Neural cell (in vitro differentiated cells): ENCODE measurements at regions not wholly inside any gene's neighbourhood (a gene's known extent, or its start where the extent isn't known, plus 50 kb on each side); places are given as distances from the start of the nearest gene placed in this dataset.

Experiments
- H2AFZ ChIP-seq: fragments of 200-600, 300-800 bp; sonication (generic), shearing (Covaris generic); 2 replicates; pipeline ENCODE4 v1.6.0; 2014; ENCODE audit warnings: low read depth, mild to moderate bottlenecking, antibody characterized with exemption, low read length, moderate library complexity
- H3F3A ChIP-seq: fragments of 200-600 bp; shearing (Covaris generic); 2 replicates; pipeline ENCODE4 v1.6.1; 2016; ENCODE audit warnings: mild to moderate bottlenecking, moderate library complexity, mixed read lengths, antibody characterized with exemption, low read length; ENCODE audit not compliant: insufficient read depth, poor library complexity, severe bottlenecking
- H3K27ac ChIP-seq: fragments of 200-600, 300-800 bp; sonication (generic), shearing (Covaris generic); 2 replicates; pipeline ENCODE4 v1.5.1; 2014; ENCODE audit warnings: mild to moderate bottlenecking, low read length, moderate library complexity
- H3K27me3 ChIP-seq: fragments of 300-800, 200-600 bp; sonication (generic), shearing (Covaris generic); 2 replicates; pipeline ENCODE4 v1.6.0; 2014; ENCODE audit warnings: mild to moderate bottlenecking, low read depth, low read length, moderate library complexity; ENCODE audit not compliant: insufficient read depth
- H3K36me3 ChIP-seq: fragments of 300-800, 200-600 bp; sonication (generic), shearing (Covaris generic); 2 replicates; pipeline ENCODE4 v1.5.1; 2014; ENCODE audit warnings: mild to moderate bottlenecking, antibody characterized with exemption, low read length, moderate library complexity; ENCODE audit not compliant: insufficient read depth
- H3K4me2 ChIP-seq: fragments of 300-800, 200-600 bp; sonication (generic), shearing (Covaris generic); 2 replicates; pipeline ENCODE4 v1.6.0; 2014; ENCODE audit warnings: mild to moderate bottlenecking, low read length
- H3K4me3 ChIP-seq: fragments of 300-800, 200-600 bp; sonication (generic), shearing (Covaris generic); 2 replicates; pipeline ENCODE4 v1.5.1; 2014; ENCODE audit warnings: mild to moderate bottlenecking, low read length, moderate library complexity
- H3K79me2 ChIP-seq: fragments of 200-600 bp; shearing (Covaris generic); replicated peaks from 2 replicates; pipeline ENCODE4 v1.6.0; 2014; ENCODE audit warnings: mild to moderate bottlenecking, low read length, moderate library complexity; ENCODE audit not compliant: insufficient read depth
- H3K9ac ChIP-seq: fragments of 300-800, 200-600 bp; sonication (generic), shearing (Covaris generic); 2 replicates; pipeline ENCODE4 v1.6.1; 2016; ENCODE audit warnings: mild to moderate bottlenecking, low read length, mixed read lengths
- H3K9me2 ChIP-seq: fragments of 200-600 bp; shearing (Covaris generic); 2 replicates; pipeline ENCODE4 v1.6.1; 2016; ENCODE audit warnings: mild to moderate bottlenecking, low read length, mixed read lengths; ENCODE audit not compliant: insufficient read depth
- H3K9me3 ChIP-seq: fragments of 200-600, 300-800 bp; sonication (generic), shearing (Covaris generic); 2 replicates; pipeline ENCODE4 v1.6.1; 2016; ENCODE audit warnings: mild to moderate bottlenecking, mixed run types, low read length, moderate library complexity, mixed read lengths
- H4K20me1 ChIP-seq: fragments of 200-600 bp; shearing (Covaris generic); 2 replicates; pipeline ENCODE4 v1.6.1; 2016; ENCODE audit warnings: mild to moderate bottlenecking, mixed run types; ENCODE audit not compliant: insufficient read depth
- CTCF ChIP-seq: fragments of 450-650 bp; IDR thresholded peaks from 2 replicates; pipeline ENCODE4 v1.5.1; 2014; ENCODE audit warnings: antibody characterized with exemption, mild to moderate bottlenecking, moderate library complexity; ENCODE audit not compliant: poor library complexity, severe bottlenecking
- EP300 ChIP-seq: fragments of 450-650 bp; conservative IDR thresholded peaks from 2 replicates; pipeline ENCODE4 v1.6.1; 2014; ENCODE audit warnings: antibody characterized with exemption, mild to moderate bottlenecking, moderate library complexity; ENCODE audit not compliant: poor library complexity, severe bottlenecking
- EZH2 ChIP-seq: fragments of 200-600, 300-800 bp; shearing (Covaris generic), sonication (generic); IDR thresholded peaks from 2 replicates; pipeline ENCODE4 v1.6.1; 2014; ENCODE audit warnings: antibody characterized with exemption, low read length, borderline replicate concordance, mild to moderate bottlenecking; ENCODE audit not compliant: insufficient read depth, poor library complexity, severe bottlenecking
- MXI1 ChIP-seq: fragments of 450-650 bp; conservative IDR thresholded peaks from 2 replicates; pipeline ENCODE4 v1.6.1; 2014; ENCODE audit warnings: antibody characterized with exemption, mild to moderate bottlenecking; ENCODE audit not compliant: poor library complexity, severe bottlenecking
- POLR2AphosphoS5 ChIP-seq: IDR thresholded peaks from 2 replicates; pipeline ENCODE4 v1.6.1; 2012
- RAD21 ChIP-seq: fragments of 450-650 bp; conservative IDR thresholded peaks from 2 replicates; pipeline ENCODE4 v1.6.1; 2014; ENCODE audit warnings: antibody characterized with exemption, mild to moderate bottlenecking, moderate library complexity
- REST ChIP-seq: IDR thresholded peaks from 2 replicates; pipeline ENCODE4 v1.6.1; 2012; ENCODE audit warnings: borderline replicate concordance
- SMC3 ChIP-seq: fragments of 450-650 bp; conservative IDR thresholded peaks from 2 replicates; pipeline ENCODE4 v1.6.1; 2014; ENCODE audit warnings: antibody characterized with exemption, mild to moderate bottlenecking, moderate library complexity; ENCODE audit not compliant: poor library complexity
- TAF1 ChIP-seq: IDR thresholded peaks from 2 replicates; pipeline ENCODE4 v1.6.1; 2012; ENCODE audit warnings: low read depth

- Histone ChIP-seq H4K20me1 (no peaks in the 10 kb centered on the region), H3K9me3 (no peaks in the 10 kb centered on the region), H3K27me3 (no peaks in the 10 kb centered on the region), H3K9me2 (no peaks in the 10 kb centered on the region), H2AFZ (no peak overlapping the region), H3F3A (no peaks in the 10 kb centered on the region), H3K4me2 (no peak overlapping the region), H3K36me3 (no peaks in the 10 kb centered on the region), H3K4me3 (no peak overlapping the region), H3K9ac (no peak overlapping the region), H3K79me2 (no peaks in the 10 kb centered on the region), H3K27ac (no peak overlapping the region)
- no peak for TF ChIP-seq POLR2AphosphoS5
- TF ChIP-seq REST: no peak
- TF ChIP-seq MXI1: no peak
- TF ChIP-seq TAF1: no peak
- no peak for TF ChIP-seq EZH2
- TF ChIP-seq CTCF: no peak
- TF ChIP-seq EP300: no peak
- no peak for TF ChIP-seq RAD21
These were observed 61.8 kb upstream of the DNAH14 start for GRCh38 chr1:224867715-224868114.

- Histone ChIP-seq H3K9ac (no peak overlapping the region), H3K4me3 (no peak overlapping the region), H2AFZ (no peak overlapping the region), H3F3A (no peaks in the 10 kb centered on the region), H3K36me3 (no peaks in the 10 kb centered on the region), H3K4me2 (no peak overlapping the region), H3K9me3 (no peaks in the 10 kb centered on the region), H3K9me2 (no peaks in the 10 kb centered on the region), H3K79me2 (no peaks in the 10 kb centered on the region), H4K20me1 (no peaks in the 10 kb centered on the region), H3K27me3 (no peaks in the 10 kb centered on the region), H3K27ac (no peak overlapping the region)
- TF ChIP-seq SMC3 (no peak), CTCF (no peak), RAD21 (no peak), POLR2AphosphoS5 (no peak), EP300 (no peak), EZH2 (no peak), REST (no peak), TAF1 (no peak), MXI1 (no peak)
These were observed 56.5 kb upstream of the DNAH14 start for GRCh38 chr1:224872832-224873433.
